ENCODE measurements at regions not wholly inside any gene's neighbourhood (a gene's known extent, or its start where the extent isn't known, plus 50 kb on each side); places are given as distances from the start of the nearest gene placed in this dataset.

GRCh38 chr16:72311426-72311825 is 139.5 kb upstream of the PMFBP1 start:
- no peak for DNase-seq

- DNase-seq, result no peak
Observed at GRCh38 chr16:72309001-72309400, 137.0 kb upstream of the PMFBP1 start.

DNA sequence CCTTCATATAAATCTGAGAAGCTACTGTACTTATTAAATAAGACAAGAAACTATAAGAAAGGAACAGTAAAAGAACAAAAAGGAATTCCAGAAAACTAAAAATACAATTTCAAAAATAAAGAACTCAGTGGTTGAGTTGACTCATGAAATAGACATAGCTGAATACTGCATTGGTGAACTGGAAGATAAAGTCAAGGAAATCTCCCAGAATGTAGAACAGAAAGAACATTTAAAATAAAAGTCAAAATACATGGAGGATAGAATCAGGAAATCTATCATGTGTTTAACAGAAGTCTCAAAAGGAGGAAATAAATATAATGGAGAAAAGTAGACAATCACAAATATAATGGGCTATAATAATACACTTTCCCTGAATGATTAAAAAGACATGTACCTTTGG is 136.4 kb upstream of the PMFBP1 start:
- DNase-seq, result no peak

- no peak for DNase-seq
Observed at GRCh38 chr16:72302332-72302731, 130.4 kb upstream of the PMFBP1 start.

DNA sequence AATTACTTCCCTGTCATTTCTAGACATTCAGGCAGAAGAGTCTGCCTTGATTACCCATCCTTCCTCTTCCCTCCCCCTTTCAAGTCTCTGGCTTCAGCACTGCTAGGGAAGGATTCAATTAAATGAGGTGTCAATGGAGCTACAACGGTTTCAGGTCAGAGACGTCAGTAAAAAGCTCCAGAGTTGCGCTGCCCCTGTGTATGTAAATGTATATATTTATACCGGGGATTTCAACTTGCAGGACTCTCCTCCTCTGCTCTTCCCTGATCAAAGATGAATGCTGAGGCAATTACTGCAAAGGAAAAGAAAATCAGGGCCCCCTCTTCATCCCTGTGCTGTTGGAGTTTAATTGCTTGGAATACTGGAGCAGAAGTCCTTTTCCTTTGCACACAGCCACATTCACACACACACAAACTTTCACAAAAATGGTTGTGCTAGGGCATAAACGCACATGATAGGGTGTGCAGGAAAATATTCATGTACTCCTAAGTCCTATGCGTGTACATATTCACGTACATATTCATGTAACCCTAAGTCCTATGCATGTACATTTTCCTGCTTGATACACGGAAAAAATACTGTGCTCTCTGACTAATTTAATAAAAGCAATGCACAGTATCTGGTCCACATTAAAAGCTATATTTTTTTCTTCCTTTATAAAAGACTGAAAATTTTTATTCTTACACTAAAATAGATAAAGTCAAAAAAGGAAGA is 129.7 kb upstream of the PMFBP1 start:
- no peak for DNase-seq

- peak; percentile 1 for DNase-seq
Observed at GRCh38 chr16:72300892-72301291, 128.9 kb upstream of the PMFBP1 start.

GRCh38 chr16:72299684-72300243 is 127.8 kb upstream of the PMFBP1 start:
- DNase-seq, result no peak

DNA sequence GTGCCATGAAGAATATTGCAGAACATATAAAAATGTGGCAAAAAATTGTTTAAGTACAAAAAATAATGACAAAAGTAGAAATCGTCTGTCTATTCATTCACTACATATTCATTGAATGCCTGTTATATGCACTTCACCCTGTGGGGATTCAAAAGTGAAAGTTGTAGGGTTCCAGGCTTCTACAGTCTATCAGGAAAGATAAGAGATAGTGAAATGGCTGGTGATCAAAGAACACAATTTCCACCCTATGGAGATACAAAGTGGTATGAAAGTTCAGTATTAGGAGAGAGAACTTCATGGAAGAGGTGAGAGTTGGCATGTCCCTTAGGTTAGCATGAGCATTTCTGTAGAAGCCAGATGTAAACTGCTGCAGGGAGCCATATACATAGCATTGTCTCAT is 127.0 kb upstream of the PMFBP1 start:
- DNase-seq, result no peak

- no peak for DNase-seq
Observed at GRCh38 chr16:72295914-72296313, 124.0 kb upstream of the PMFBP1 start.

GRCh38 chr16:72291531-72291981 is 119.6 kb upstream of the PMFBP1 start:
- DNase-seq, result no peak

- no peak for DNase-seq
Observed at GRCh38 chr16:72291121-72291520, 119.2 kb upstream of the PMFBP1 start.

DNA sequence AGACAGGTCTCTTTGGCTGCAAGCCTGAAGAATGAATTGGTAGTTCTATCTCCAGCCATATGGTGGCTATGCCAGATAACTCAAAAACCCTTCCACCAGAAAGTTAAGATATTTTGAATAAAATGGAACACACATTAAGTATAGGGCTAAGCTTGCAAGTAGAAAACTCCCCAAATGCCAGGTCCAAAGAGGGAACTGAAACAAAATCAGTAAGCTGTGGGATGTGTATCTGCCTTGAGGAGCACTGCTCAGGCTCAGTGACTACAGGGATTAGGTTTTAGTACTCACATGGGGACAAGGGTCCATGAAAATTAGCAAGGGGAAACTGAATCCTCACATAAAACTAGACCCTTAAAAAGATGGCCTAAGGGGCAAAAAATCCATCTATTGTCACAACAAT is 115.7 kb upstream of the PMFBP1 start:
- DNase-seq, result no peak

- DNase-seq, result no peak
Observed at GRCh38 chr16:72286936-72287620, 115.1 kb upstream of the PMFBP1 start.

GRCh38 chr16:72285728-72286127 is 113.8 kb upstream of the PMFBP1 start:
- no peak for DNase-seq

DNA sequence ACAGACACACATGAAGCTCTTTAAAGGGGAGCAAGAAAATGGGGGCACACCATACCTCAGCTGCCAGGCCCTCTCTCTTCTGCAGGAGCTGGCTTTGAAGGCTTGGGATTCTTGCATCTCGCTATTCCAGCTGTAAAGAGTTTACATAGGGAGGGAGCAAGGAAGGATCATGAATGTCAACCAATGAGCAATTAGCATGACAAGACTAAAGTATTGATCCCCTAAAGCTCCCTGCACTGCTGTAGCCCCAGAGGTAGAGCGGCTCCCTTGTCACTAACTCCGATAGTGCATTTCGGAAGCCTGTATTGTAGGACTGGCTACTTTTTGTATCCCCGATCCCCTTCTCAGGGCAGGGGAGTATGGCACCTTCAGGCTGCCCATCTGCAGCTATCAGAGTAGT is 113.4 kb upstream of the PMFBP1 start:
- no peak for DNase-seq

DNA sequence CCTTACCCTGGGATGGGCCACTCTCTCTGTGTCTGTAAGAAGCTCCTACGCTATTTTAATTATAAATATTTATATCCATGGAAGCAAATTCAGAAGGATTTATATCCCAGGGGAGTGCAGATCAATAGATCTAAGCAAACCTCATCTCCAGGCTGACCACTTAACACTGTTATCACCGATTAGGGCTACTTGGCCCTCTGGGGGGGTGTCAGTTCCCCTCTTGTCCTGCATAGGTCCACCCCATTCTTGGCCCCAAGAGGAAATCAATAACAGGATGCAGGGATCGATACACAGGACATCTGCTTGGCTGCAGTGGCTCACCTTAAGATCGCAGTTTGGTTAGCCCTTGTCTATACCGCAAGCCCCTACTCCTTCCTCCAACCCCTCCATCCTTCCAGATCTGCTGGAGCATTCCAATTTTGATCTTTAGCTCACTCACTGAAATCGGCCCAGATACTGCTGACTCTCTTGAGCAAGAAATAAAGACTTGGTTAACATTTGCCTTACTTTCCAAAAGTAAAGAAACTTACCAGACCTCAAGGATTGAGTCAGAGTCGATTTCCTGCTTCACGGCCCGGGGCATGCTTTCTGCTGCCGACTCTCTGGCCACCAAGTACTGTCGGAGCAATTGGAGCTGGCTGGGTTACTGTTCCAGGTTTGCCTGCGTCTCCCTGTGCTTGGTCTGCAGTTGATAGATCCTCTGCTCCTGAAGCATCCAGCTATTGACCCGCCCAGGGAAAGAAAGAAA is 112.3 kb upstream of the PMFBP1 start:
- DNase-seq, result no peak

GRCh38 chr16:72282362-72282761 is 110.4 kb upstream of the PMFBP1 start:
- no peak for DNase-seq

- DNase-seq, result no peak
Observed at GRCh38 chr16:72278301-72278700, 106.3 kb upstream of the PMFBP1 start.

GRCh38 chr16:72277749-72278148 is 105.8 kb upstream of the PMFBP1 start:
- no peak for DNase-seq

- DNase-seq, result no peak
Observed at GRCh38 chr16:72271699-72272240, 99.8 kb upstream of the PMFBP1 start.

- DNase-seq, result no peak
Observed at GRCh38 chr16:72270531-72270930, 98.6 kb upstream of the PMFBP1 start.

DNA sequence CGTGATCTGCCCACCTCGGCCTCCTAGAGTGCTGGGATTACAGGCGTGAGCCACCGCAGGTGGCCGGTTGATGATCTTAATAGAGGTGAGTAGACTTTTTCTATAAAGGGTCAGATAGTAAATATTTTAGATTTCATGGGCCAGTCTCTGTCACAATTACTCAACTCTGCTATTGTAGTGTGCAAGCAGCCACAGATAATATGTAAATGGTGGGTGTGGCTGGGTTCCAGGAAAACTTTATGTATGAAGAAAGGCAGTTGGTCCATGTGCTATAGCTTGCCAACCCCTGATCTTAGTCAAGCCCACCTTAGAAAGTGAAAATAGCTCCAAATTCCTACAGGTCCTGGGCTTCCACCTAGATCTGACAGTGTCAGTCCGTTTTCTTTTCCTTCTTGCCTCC is 94.9 kb upstream of the PMFBP1 start:
- DNase-seq, result no peak

DNA sequence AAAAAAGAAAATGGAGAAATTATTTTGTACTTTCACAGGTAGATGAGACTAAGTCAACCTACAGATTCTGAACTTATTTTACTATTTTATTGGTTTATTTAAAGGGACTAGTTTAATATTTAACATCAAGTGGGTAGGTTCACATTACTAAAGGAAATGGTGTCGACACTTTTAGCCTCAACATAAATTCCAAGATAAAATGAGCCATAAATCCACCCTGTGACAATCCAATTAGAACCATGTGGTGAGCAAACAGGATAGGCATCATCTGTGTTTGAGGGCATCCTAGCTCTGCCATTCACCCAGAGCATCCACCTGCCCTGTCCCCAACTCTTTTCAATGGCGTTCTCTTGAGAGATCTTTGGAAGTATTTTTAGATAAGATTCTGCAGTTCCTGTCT is 92.8 kb upstream of the PMFBP1 start:
- DNase-seq, result no peak

Data from NCI-H1105 (cell line).